Cardiac fibroblast (primary cell): ENCODE measurements at regions not wholly inside any gene's neighbourhood (a gene's known extent, or its start where the extent isn't known, plus 50 kb on each side); places are given as distances from the start of the nearest gene placed in this dataset.
"Not testable (repeated sequence)": the region's sequence is repeated elsewhere in the genome, so short reads cannot be mapped to it uniquely, and the experiment has no call there.

Source experiments
- DNase-seq, 2 donors: peaks; one replicate each; pipeline versions ENCODE4 v3.0.0 to v3.0.0-alpha.2; 2010; ENCODE audit warnings: low read depth in 2 of 2
- H3K4me3 ChIP-seq, 2 donors: replicated peaks in 1 of 2; 1 replicate in 1 of 2; 2 replicates in 1 of 2; pipeline ENCODE4 v1.5.1; 2011; ENCODE audit warnings: low read depth in 2 of 2, low read length in 2 of 2, mild to moderate bottlenecking in 2 of 2, moderate library complexity in 1 of 2
- TF ChIP-seq, protein P1 (sequence below): IDR thresholded peaks from one replicate; pipeline ENCODE4 v1.5.1; 2011; ENCODE audit warnings: low read depth, mild to moderate bottlenecking, low read length, inconsistent platforms

GRCh38 chr2:48227617-48228344 lies 86.7 kb upstream of the FOXN2 start:
- TF ChIP-seq, protein P1, sequence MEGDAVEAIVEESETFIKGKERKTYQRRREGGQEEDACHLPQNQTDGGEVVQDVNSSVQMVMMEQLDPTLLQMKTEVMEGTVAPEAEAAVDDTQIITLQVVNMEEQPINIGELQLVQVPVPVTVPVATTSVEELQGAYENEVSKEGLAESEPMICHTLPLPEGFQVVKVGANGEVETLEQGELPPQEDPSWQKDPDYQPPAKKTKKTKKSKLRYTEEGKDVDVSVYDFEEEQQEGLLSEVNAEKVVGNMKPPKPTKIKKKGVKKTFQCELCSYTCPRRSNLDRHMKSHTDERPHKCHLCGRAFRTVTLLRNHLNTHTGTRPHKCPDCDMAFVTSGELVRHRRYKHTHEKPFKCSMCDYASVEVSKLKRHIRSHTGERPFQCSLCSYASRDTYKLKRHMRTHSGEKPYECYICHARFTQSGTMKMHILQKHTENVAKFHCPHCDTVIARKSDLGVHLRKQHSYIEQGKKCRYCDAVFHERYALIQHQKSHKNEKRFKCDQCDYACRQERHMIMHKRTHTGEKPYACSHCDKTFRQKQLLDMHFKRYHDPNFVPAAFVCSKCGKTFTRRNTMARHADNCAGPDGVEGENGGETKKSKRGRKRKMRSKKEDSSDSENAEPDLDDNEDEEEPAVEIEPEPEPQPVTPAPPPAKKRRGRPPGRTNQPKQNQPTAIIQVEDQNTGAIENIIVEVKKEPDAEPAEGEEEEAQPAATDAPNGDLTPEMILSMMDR, result no peak
- H3K4me3 ChIP-seq, result no peak overlapping the region
- DNase-seq, result no peak

DNA sequence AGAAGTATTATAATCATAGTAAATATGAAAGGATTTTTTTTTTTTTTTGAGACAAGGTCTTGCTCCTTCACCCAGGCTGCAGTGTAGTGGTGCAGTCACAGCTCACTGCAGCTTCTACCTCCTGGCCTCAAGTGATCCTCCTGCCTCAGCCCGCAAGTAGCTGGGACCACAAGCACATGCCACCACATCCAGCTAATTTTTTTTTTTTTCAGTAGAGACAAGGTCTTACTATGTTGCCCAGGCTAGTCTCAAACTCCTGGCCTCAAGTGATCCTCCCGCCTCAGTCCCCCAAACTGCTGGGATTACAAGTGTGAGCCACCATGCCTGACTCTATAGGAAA lies 86.2 kb upstream of the FOXN2 start:
- no peak for DNase-seq
- TF ChIP-seq, protein P1, result no peak
- H3K4me3 ChIP-seq, result no peak overlapping the region

DNA sequence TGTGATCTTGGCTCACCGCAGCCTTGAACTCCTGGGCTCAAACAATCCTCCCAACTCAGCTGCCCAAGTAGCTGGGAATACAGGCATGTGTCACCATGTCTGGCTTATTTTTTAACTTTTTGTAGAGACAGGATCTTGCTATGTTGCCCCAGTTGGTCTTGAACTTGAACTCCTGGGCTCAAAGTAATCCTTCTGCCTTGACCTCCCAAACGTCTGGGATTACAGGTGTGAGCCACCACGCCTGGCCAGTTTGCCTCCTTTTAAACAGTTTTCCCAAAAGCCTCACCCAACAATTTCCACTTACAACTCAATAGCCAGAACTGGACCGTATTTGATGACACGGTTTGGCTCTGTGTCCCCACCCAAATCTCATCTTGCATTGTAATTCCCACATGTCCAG lies 85.4 kb upstream of the FOXN2 start:
- no peak overlapping the region for H3K4me3 ChIP-seq
- no peak for DNase-seq
- TF ChIP-seq, protein P1, result no peak

DNA sequence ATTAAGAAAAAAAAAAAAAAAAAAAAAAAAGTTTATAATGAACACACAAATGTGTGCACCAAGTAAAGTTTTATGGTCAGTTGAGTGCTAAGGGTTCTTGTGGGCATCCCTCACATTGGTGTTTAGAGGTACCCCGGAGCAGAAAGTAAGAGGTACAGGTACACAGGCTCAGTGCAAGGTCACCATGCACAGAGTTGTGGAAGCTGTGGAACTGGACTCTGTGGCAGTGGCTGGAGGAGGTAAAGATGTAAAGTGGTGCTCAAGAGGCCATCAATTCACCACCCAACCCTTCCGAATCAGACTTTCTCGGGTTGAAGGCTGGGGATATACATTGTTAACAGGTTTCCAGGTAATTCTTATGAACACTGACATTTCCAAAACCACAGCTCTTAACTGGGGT lies 83.6 kb upstream of the FOXN2 start:
- TF ChIP-seq, protein P1, result no peak
- no peak for DNase-seq
- H3K4me3 ChIP-seq, result no peak overlapping the region

- no peak for DNase-seq
- H3K4me3 ChIP-seq, result no peak overlapping the region
- TF ChIP-seq, protein P1, result no peak
Observed at GRCh38 chr2:48232351-48232750, 82.1 kb upstream of the FOXN2 start.

DNA sequence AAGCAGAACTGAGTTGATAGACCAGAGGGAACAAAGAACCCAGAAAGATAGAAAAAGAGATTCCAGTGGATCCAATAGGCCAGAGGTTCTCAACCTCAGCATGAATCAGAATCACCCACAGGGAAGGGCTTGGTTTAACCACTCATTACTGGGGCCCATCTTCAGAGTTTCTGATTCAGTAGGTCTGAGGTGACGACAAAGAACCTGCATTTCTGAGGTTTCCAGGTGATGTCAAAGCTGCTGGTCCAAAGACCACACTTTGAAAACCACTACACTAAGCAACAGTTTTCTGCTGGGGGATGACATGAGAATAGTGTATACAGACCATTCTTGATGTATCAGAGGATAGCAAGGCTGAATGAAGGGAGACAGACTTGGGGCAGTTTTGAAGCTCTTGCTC lies 81.5 kb upstream of the FOXN2 start:
- TF ChIP-seq, protein P1, result no peak
- DNase-seq, result no peak
- no peak overlapping the region for H3K4me3 ChIP-seq

DNA sequence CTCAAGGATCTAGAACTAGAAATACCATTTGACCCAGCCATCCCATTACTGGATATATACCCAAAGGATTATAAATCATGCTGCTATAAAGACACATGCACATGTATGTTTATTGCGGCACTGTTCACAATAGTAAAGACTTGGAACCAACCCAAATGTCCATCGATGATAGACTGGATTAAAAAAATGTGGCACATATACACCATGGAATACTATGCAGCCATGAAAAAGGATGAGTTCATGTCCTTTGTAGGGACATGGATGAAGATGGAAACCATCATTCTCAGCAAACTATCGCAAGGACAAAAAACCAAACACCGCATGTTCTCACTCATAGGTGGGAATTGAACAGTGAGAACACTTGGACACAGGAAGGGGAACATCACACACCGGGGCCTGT lies 80.7 kb upstream of the FOXN2 start:
- DNase-seq, H3K4me3 ChIP-seq: not testable (repeated sequence)
